ENCODE measurements at regions not wholly inside any gene's neighbourhood (a gene's known extent, or its start where the extent isn't known, plus 50 kb on each side); places are given as distances from the start of the nearest gene placed in this dataset.

- H3K4me1 ChIP-seq, result no peaks in the 10 kb centered on the region
- no peak for DNase-seq
- H3K36me3 ChIP-seq, result no peaks in the 10 kb centered on the region
- no peak for ATAC-seq
- no peak for TF ChIP-seq CTCF (IDR thresholded peaks at IDR 0.05)
- H3K4me3 ChIP-seq, result no peak overlapping the region
- no peak overlapping the region for H3K27ac ChIP-seq
- intact Hi-C loops (cut with DNase I), result no loop called here
- H3K9me3 ChIP-seq, result no peaks in the 10 kb centered on the region
- H3K27me3 ChIP-seq, result no peaks in the 10 kb centered on the region
These were observed 144.0 kb upstream of the PJA1 start for GRCh38 chrX:69309074-69309792.

- intact Hi-C loops (cut with DNase I), result no loop called here
- Histone ChIP-seq H3K36me3 (no peaks in the 10 kb centered on the region), H3K4me3 (no peak overlapping the region), H3K27me3 (no peaks in the 10 kb centered on the region), H3K27ac (no peak overlapping the region), H3K9me3 (no peaks in the 10 kb centered on the region), H3K4me1 (no peaks in the 10 kb centered on the region)
- no peak for ATAC-seq
- DNase-seq, result no peak
- no peak for TF ChIP-seq CTCF (IDR thresholded peaks at IDR 0.05)
These were observed 142.5 kb upstream of the PJA1 start for GRCh38 chrX:69307756-69308155.

- no peak for ATAC-seq
- no peak for DNase-seq
- no peak overlapping the region for H3K4me3 ChIP-seq
- TF ChIP-seq CTCF (IDR thresholded peaks at IDR 0.05), result no peak
- H3K9me3 ChIP-seq, result no peaks in the 10 kb centered on the region
- intact Hi-C loops (cut with DNase I), result no loop called here
- H3K27me3 ChIP-seq, result no peaks in the 10 kb centered on the region
- no peaks in the 10 kb centered on the region for H3K4me1 ChIP-seq
- H3K27ac ChIP-seq, result no peak overlapping the region
- H3K36me3 ChIP-seq, result no peaks in the 10 kb centered on the region
These were observed 141.8 kb upstream of the PJA1 start for GRCh38 chrX:69307029-69307428.

GRCh38 chrX:69306063-69306404 lies 140.8 kb upstream of the PJA1 start:
- Histone ChIP-seq H3K27me3 (no peaks in the 10 kb centered on the region), H3K27ac (no peak overlapping the region), H3K4me1 (no peaks in the 10 kb centered on the region), H3K4me3 (no peak overlapping the region), H3K9me3 (no peaks in the 10 kb centered on the region), H3K36me3 (no peaks in the 10 kb centered on the region)
- intact Hi-C loops (cut with DNase I), result no loop called here
- no peak for ATAC-seq
- no peak for TF ChIP-seq CTCF (IDR thresholded peaks at IDR 0.05)
- DNase-seq, result no peak

DNA sequence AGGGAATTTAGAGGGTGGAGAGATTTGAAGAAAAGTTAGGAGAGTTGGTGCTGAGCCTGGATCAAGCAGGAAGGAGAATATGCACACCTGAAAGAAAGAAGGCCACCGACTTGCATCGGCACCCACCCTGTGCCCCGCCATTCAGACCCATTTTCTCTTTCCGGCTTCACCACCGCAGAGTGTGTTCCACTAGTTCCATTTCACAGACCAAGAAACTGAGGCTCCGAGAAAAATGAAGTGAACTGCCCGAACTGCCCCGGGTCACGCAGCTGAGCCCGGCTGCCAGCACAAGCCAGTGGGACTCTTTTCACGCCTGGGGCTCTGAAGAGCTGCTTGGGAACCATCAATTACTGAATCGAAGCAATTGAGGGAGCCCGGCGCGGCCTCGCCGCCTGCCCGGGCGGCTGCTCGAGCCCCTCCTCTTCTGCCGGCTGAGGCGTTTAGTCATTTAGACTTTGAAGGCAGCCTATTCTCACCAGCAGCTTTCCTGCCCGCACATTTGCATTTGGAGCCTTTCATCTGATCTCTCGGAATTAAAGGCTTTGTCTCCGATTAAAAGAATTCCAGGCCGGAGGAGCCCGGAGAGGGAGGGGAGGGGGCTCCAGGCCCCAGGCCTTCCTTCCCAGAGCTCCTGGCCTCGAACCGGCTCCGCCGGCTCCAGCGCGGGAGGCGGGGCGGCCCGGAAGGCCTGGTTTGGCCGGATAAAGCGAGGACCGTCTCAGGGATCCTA lies 140.2 kb upstream of the PJA1 start:
- ATAC-seq (no peak), DNase-seq (no peak)
- H3K4me1 ChIP-seq, result no peaks in the 10 kb centered on the region
- H3K36me3 ChIP-seq, result no peaks in the 10 kb centered on the region
- TF ChIP-seq CTCF (IDR thresholded peaks at IDR 0.05), result no peak
- no peaks in the 10 kb centered on the region for H3K27me3 ChIP-seq
- intact Hi-C loops (cut with DNase I), result no loop called here
- H3K4me3 ChIP-seq, result no peak overlapping the region
- no peak overlapping the region for H3K27ac ChIP-seq
- no peaks in the 10 kb centered on the region for H3K9me3 ChIP-seq

All from upper lobe of right lung (tissue), 1 donor.